NCI-H1930 (cell line): ENCODE measurements at regions not wholly inside any gene's neighbourhood (a gene's known extent, or its start where the extent isn't known, plus 50 kb on each side); places are given as distances from the start of the nearest gene placed in this dataset.
"Not testable (repeated sequence)": the region's sequence is repeated elsewhere in the genome, so short reads cannot be mapped to it uniquely, and the experiment has no call there.

Experiments used
- DNase-seq, 2 experiments: peaks; one replicate each; lab custom pipeline; 2025; lab: John Stamatoyannopoulos, UW

DNA sequence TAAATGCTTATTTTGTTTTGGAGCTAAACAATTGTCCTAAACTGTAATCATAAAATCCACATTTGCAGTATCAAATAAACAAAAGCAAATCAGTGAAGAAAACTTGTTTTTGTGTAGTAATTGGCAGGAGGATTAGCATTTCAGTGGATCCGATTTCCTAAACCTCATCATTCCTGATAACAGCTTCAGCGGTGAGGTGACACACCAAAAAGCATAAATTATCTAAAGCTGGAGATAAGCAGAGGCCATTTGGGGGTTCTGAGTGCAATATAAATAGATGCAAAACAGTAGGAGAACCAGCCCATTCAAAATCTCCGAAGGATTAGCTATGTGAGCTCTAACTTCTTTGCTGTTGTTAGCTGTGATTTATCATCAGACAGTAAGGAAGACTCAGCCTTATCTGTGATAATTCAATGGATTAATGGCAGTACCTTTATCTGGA is 235.8 kb downstream of the EPHA7 start:
- no peak for DNase-seq

GRCh38 chr6:93182938-93183479 is 236.3 kb downstream of the EPHA7 start:
- DNase-seq, result no peak

DNA sequence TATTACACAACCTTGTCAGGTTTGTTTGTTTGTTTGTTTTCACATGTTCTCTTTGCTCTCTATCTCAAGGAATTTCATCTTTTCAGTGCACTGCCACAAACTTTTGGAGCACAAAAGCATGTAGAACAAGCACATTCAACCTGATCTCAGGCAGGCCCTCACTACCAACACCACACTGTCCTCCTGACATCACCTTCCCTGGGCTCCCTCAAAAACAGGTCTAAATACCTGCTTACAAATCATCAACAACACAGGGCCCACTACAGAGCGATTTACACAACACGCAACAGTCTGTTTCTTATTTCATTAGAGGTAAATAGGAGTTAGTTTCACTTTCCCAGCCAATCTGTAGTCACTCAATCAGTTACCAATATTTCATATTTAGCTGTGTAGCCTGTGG is 241.4 kb downstream of the EPHA7 start:
- no peak for DNase-seq

- no peak for DNase-seq
These were observed 241.9 kb downstream of the EPHA7 start for GRCh38 chr6:93177438-93177837.

DNA sequence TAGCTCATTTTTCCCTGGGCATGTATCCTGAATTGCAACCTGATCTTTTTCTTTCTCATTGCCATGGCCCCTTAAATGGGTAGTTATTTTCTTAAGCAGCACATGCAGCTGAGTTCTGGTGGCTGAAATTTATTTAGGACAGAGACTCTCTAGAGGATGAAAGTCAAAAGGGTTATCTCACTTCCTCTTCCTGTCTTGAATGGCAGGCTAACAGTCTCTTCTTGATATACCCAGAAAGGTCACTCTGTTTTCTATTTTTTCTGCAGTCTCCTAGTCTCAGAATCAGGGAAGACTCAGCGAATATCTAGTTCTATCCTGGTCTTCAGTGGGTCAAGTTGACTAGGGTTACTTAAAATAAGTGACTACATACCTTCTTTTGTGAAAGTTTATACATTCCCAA is 243.3 kb downstream of the EPHA7 start:
- DNase-seq, result no peak

GRCh38 chr6:93173573-93173972 is 245.8 kb downstream of the EPHA7 start:
- not testable (repeated sequence) for DNase-seq

DNA sequence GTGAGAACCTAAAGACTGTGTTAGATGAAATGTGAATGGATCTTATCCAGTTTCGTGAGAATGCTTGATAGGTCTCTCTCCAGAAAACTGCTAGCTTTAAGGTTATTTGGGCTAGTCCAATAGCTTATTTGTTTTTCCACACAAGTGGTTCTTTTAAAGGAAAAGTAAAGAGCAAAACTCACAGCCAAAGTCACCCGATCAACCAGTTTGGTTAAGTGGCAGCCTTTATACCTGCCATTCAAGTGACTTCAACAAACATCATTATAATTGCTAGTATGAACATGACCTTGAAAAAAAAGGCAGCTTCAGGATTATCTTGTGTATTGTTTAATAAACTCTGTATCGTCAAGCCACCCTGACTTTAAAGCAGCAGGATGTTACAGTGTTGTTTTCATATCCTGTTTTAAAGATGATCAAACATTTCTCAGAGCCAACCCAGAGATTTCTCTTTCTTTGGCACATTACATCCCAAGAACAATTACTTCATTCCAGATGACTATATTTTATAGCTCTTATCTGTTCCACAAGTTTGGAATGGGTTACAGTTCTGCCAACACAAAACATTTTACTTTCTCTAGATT is 253.4 kb downstream of the EPHA7 start:
- DNase-seq, result no peak

DNA sequence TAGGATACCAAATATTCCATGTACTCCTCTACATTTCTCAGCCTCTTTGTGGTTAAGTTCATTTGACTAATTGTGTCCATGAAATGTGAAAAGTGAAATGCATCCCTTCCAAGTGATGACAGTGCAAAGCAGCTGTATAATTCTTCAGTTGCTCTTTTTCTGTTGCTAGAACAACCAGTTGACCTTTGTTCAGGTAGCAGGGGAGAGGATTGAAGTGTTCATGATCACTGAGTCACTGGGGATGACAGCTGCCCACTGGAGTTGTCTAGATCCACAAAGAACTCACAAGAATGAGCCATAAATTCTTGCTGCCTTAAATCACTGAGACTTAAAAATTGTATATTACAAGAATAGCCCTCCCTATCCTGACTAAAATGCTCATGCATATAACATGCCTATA is 254.6 kb downstream of the EPHA7 start:
- DNase-seq, result no peak

GRCh38 chr6:93163146-93163545 is 256.2 kb downstream of the EPHA7 start:
- DNase-seq, result no peak

- no peak for DNase-seq
These were observed 279.8 kb downstream of the EPHA7 start for GRCh38 chr6:93139408-93140081.

DNA sequence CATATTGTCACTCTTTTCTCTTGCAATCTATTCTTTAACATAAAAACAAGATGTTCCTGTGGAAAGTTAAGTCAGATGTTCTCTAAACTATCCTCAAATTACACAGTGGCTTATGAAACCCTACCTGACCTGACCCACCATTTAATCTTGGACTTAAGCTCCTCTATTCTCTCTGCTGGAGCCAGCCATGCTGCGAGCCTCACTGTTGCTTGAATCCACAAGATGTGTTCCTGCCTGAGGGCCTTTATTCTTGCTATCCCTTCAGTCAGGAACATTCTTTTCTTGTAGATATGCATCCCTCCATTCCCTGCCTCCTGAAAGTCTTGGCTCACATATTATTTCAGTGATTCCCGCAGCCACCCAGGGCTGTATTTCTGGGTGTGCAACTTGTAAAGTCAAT is 283.2 kb downstream of the EPHA7 start:
- no peak for DNase-seq

GRCh38 chr6:93124006-93124632 is 295.2 kb downstream of the EPHA7 start:
- no peak for DNase-seq

DNA sequence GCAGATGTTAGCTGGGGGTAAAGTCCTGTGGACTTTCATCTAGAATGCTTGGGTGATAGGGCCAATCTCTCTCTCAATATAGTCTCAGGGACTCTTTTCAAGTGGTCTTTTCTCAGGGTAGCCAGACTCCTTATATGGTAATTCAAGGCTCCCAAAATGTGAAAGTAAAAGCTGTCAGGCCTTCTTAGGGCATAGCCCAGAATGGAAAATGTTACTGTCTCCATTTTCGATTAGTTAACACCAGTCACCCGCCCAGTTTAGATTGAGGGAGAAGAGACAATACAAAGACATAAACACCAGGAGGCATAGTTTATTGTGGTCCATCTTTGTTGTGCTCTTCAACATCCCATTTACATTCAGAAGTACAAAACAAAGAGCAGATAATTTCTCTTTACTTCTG is 295.8 kb downstream of the EPHA7 start:
- no peak for DNase-seq

DNA sequence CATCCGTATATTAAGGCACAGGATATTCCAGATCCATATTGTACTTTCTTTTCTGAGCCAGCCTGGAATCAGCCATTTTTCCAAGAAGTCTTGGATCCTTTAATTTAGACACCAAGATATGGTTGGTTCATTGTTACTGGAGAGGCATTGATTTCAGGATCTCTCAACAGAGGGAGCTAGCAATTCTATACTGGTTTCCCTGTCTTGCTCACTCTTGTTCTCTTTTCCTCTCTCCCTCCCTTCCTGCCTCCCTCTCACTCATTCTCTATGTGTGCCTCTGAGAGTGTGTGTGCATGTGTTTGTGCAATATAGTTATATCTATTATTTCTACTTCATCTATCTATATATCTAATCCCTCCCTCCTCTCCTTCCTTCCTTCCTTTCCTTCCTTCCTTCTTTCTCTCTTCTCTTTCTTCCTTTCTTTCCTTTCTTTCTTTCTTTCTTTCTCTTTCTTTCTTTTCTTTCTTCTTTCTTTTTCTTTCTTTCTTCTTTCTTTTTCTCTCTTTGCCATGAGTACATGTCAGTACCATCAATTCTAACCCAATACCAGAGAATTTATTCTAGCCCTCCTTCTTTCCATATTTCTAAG is 299.1 kb downstream of the EPHA7 start:
- no peak for DNase-seq

- no peak for DNase-seq
These were observed 313.5 kb downstream of the EPHA7 start for GRCh38 chr6:93105907-93106306.

DNA sequence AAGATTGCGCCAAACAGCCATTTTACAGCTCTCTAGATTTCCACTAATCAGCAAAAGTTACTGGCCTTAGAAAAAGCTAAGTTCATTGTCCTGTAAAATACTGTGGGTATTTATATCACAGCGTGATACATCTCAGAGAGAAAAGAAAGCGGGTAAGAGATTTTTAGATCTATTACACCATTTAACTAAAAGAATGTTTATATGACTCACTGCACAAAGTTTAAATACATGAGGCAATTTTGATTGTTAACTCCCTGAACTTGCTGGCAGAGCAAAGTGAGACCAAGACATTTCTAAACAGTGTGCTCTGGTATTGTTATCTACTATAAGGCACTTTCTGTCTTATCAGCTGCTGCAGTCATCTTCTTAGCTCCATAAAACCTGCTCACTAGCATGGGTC is 314.3 kb downstream of the EPHA7 start:
- no peak for DNase-seq

- no peak for DNase-seq
These were observed 315.1 kb downstream of the EPHA7 start for GRCh38 chr6:93104195-93104817.

- no peak for DNase-seq
These were observed 330.5 kb downstream of the EPHA7 start for GRCh38 chr6:93088621-93089501.

GRCh38 chr6:93087606-93088005 is 331.8 kb downstream of the EPHA7 start:
- DNase-seq, result no peak

DNA sequence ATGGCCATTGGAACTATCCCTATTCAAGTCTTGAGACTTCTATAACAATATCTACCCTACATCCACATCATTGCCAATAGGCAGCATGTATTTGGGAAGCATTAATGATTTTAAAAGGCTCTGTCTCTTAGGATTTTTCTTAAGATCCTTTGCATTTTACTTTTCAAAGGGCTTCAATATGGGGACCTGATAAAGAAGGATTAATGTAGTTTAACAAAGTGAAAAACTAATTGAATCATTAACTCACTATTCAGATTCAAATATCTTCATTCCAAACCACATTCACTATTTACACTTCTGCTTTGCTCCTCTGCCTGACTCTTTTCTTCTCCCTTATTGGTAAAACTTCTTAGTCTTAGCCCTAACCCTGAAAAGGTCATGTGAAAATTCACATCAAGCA is 333.0 kb downstream of the EPHA7 start:
- no peak for DNase-seq
